ENCODE measurements at regions not wholly inside any gene's neighbourhood (a gene's known extent, or its start where the extent isn't known, plus 50 kb on each side); places are given as distances from the start of the nearest gene placed in this dataset.
A peak's percentile ranks its signal among the peaks of the same experiment; 100 is the strongest.

- TF ChIP-seq CTCF (IDR thresholded peaks at IDR 0.05; ENCODE audit: insufficient read depth in 1 of 2, low read depth in 1 of 2, low read length in 1 of 2, severe bottlenecking in 1 of 2, unreplicated experiment in 1 of 2), result no peak
- intact Hi-C loops (cut with micrococcal nuclease; ENCODE audit: unreplicated experiment), result no loop called here
- CTCF ChIA-PET, result no interaction called here
- BruUV-seq (replicated peaks), result no TSS peak
- H3K27ac Mint-ChIP-seq (ENCODE audit: unreplicated experiment), result no peak overlapping the region
- Histone ChIP-seq H3K27me3 (replicated peaks; ENCODE audit: control insufficient read depth, insufficient read depth, low read length) (no peaks in the 10 kb centered on the region), H3K4me1 (no peaks in the 10 kb centered on the region), H3K9me3 (no peaks in the 10 kb centered on the region), H3K36me3 (ENCODE audit: control insufficient read depth, insufficient read depth, low read length) (no peaks in the 10 kb centered on the region), H3K4me3 (ENCODE audit: low read depth, low read length) (no peak overlapping the region)
- peaks cover 11% of the 10 kb centered on the region for H3K9me3 Mint-ChIP-seq (ENCODE audit: unreplicated experiment)
- no peaks in the 10 kb centered on the region for H3K36me3 Mint-ChIP-seq (ENCODE audit: insufficient read depth, unreplicated experiment)
- no peak overlapping the region for H3K4me3 Mint-ChIP-seq (ENCODE audit: unreplicated experiment)
- H3K4me1 Mint-ChIP-seq (ENCODE audit: low read depth, unreplicated experiment), result no peaks in the 10 kb centered on the region
- DNase-seq, result no peak
- POLR2A ChIA-PET, result no interaction called here
- no peaks in the 10 kb centered on the region for H3K27me3 Mint-ChIP-seq (ENCODE audit: insufficient read depth, unreplicated experiment)
These were observed 69.7 kb downstream of the PSMB1 start for GRCh38 chr6:170483413-170483812.

- Mint-ChIP-seq H3K27ac (ENCODE audit: unreplicated experiment) (no peak overlapping the region), H3K4me3 (ENCODE audit: unreplicated experiment) (no peak overlapping the region), H3K27me3 (ENCODE audit: insufficient read depth, unreplicated experiment) (peaks cover 2% of the 10 kb centered on the region), H3K9me3 (ENCODE audit: unreplicated experiment) (peaks cover 11% of the 10 kb centered on the region), H3K36me3 (ENCODE audit: insufficient read depth, unreplicated experiment) (no peaks in the 10 kb centered on the region), H3K4me1 (ENCODE audit: low read depth, unreplicated experiment) (no peaks in the 10 kb centered on the region)
- CTCF ChIA-PET, result no interaction called here
- no peaks in the 10 kb centered on the region for H3K9me3 ChIP-seq
- H3K36me3 ChIP-seq (ENCODE audit: control insufficient read depth, insufficient read depth, low read length), result no peaks in the 10 kb centered on the region
- H3K4me3 ChIP-seq (ENCODE audit: low read depth, low read length), result no peak overlapping the region
- peak in 1 of 2 experiments; percentile 13 for TF ChIP-seq CTCF (IDR thresholded peaks at IDR 0.05; ENCODE audit: insufficient read depth in 1 of 2, low read depth in 1 of 2, low read length in 1 of 2, severe bottlenecking in 1 of 2, unreplicated experiment in 1 of 2)
- intact Hi-C loops (cut with micrococcal nuclease; ENCODE audit: unreplicated experiment), result no loop called here
- no TSS peak for BruUV-seq (replicated peaks)
- POLR2A ChIA-PET, result no interaction called here
- no peaks in the 10 kb centered on the region for H3K4me1 ChIP-seq
- no peaks in the 10 kb centered on the region for H3K27me3 ChIP-seq (replicated peaks; ENCODE audit: control insufficient read depth, insufficient read depth, low read length)
- DNase-seq, result peak in 1 of 2 experiments; percentile 10
These were observed 72.9 kb downstream of the PSMB1 start for GRCh38 chr6:170480050-170480692.

GRCh38 chr6:170476360-170476759 lies 76.7 kb downstream of the PSMB1 start:
- intact Hi-C loops (cut with micrococcal nuclease; ENCODE audit: unreplicated experiment), result no loop called here
- Histone ChIP-seq H3K36me3 (ENCODE audit: control insufficient read depth, insufficient read depth, low read length) (no peaks in the 10 kb centered on the region), H3K9me3 (no peaks in the 10 kb centered on the region), H3K27me3 (replicated peaks; ENCODE audit: control insufficient read depth, insufficient read depth, low read length) (no peaks in the 10 kb centered on the region), H3K4me1 (no peaks in the 10 kb centered on the region), H3K4me3 (ENCODE audit: low read depth, low read length) (no peak overlapping the region)
- H3K36me3 Mint-ChIP-seq (ENCODE audit: insufficient read depth, unreplicated experiment), result no peaks in the 10 kb centered on the region
- H3K4me1 Mint-ChIP-seq (ENCODE audit: low read depth, unreplicated experiment), result no peaks in the 10 kb centered on the region
- no peak for DNase-seq
- no peak for TF ChIP-seq CTCF (IDR thresholded peaks at IDR 0.05; ENCODE audit: insufficient read depth in 1 of 2, low read depth in 1 of 2, low read length in 1 of 2, severe bottlenecking in 1 of 2, unreplicated experiment in 1 of 2)
- H3K9me3 Mint-ChIP-seq (ENCODE audit: unreplicated experiment), result no peaks in the 10 kb centered on the region
- H3K4me3 Mint-ChIP-seq (ENCODE audit: unreplicated experiment), result no peak overlapping the region
- peaks cover 2% of the 10 kb centered on the region for H3K27me3 Mint-ChIP-seq (ENCODE audit: insufficient read depth, unreplicated experiment)
- H3K27ac Mint-ChIP-seq (ENCODE audit: unreplicated experiment), result no peak overlapping the region
- POLR2A ChIA-PET, result no interaction called here
- CTCF ChIA-PET, result no interaction called here
- BruUV-seq (replicated peaks), result no TSS peak

Data from Caco-2 (cell line).